ENCODE measurements at regions not wholly inside any gene's neighbourhood (a gene's known extent, or its start where the extent isn't known, plus 50 kb on each side); places are given as distances from the start of the nearest gene placed in this dataset.

DNA sequence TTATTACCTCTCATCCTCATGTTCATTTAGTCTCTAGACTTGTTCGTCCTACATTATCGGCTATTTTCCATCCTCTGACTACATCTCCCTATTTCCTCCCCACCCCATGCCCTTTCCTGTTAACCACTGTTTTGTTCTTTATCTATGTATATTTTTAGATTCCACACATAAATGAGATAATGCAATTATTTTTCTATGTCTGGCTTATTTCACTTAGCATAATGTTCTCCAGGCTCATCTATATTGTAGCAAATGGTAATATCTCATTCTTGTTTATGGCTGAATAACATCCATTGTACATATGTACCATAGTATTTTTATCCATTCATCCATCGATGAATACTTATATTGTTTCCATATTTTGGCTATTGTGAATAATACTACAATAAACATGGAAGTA lies 84.6 kb upstream of the PTPRR start:
- H3K27ac ChIP-seq, result no peak overlapping the region
- H3K27me3 ChIP-seq, result no peaks in the 10 kb centered on the region
- no peak for TF ChIP-seq POLR2A (IDR thresholded peaks at IDR 0.05)
- TF ChIP-seq, protein P1, sequence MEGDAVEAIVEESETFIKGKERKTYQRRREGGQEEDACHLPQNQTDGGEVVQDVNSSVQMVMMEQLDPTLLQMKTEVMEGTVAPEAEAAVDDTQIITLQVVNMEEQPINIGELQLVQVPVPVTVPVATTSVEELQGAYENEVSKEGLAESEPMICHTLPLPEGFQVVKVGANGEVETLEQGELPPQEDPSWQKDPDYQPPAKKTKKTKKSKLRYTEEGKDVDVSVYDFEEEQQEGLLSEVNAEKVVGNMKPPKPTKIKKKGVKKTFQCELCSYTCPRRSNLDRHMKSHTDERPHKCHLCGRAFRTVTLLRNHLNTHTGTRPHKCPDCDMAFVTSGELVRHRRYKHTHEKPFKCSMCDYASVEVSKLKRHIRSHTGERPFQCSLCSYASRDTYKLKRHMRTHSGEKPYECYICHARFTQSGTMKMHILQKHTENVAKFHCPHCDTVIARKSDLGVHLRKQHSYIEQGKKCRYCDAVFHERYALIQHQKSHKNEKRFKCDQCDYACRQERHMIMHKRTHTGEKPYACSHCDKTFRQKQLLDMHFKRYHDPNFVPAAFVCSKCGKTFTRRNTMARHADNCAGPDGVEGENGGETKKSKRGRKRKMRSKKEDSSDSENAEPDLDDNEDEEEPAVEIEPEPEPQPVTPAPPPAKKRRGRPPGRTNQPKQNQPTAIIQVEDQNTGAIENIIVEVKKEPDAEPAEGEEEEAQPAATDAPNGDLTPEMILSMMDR (IDR thresholded peaks at IDR 0.05), result no peak
- WGBS (ENCODE audit: insufficient coverage, low coverage, low lambda C conversion rate, missing lambda C conversion rate), result 68% methylated on average over 3 of the region's 3 CpGs
- no peaks in the 10 kb centered on the region for H3K4me1 ChIP-seq
- ATAC-seq (no peak), DNase-seq (no peak)
- intact Hi-C loops (cut with DNase I), result no loop called here
- no peak overlapping the region for H3K4me3 ChIP-seq
- no peaks in the 10 kb centered on the region for H3K36me3 ChIP-seq
- H3K9me3 ChIP-seq, result no peaks in the 10 kb centered on the region

DNA sequence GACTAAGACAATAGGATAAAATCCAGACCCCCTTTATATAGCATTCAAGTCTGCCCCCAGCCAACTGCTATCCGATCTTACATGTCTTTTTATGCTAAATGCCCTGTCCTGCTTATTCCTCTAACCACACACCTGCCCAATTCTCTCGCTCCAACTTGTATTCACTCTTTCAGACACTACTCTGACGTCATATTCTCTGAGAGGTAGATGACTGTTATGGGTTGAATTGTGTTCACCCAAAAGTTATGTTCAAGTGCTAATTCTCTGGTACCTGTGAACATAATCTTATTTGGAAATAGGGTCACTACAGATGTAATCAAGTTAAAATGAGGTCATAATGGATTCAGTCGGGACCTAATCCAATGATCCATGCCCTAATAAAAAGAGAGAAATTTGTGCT lies 84.0 kb upstream of the PTPRR start:
- Histone ChIP-seq H3K27me3 (no peaks in the 10 kb centered on the region), H3K36me3 (no peaks in the 10 kb centered on the region), H3K27ac (no peak overlapping the region), H3K4me3 (no peak overlapping the region), H3K4me1 (no peaks in the 10 kb centered on the region), H3K9me3 (no peaks in the 10 kb centered on the region)
- 63% methylated on average over 4 of the region's 4 CpGs for WGBS (ENCODE audit: insufficient coverage, low coverage, low lambda C conversion rate, missing lambda C conversion rate)
- intact Hi-C loops (cut with DNase I), result no loop called here
- DNase-seq (no peak), ATAC-seq (no peak)
- TF ChIP-seq, protein P1 (IDR thresholded peaks at IDR 0.05), result no peak
- TF ChIP-seq POLR2A (IDR thresholded peaks at IDR 0.05), result no peak

DNA sequence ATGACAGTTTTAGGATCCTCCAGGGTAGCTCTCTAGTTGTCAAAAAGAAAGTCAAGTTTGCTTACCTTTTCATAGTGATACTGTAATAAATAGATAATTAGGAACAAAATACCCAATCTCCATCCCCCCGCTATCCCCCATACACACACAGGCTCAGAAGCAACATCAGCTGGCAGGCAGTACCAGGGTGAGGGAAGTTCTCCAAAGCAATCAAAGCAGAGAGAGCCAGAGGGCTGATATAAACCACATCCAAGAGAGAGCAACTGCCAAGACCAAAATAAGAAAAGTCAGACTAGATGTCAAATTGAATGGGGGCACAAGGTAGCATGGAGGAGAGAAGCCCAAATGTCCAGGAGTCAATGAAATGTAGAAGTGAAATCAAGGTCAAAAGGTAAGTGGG lies 80.2 kb upstream of the PTPRR start:
- no peak for TF ChIP-seq POLR2A (IDR thresholded peaks at IDR 0.05)
- TF ChIP-seq, protein P1 (IDR thresholded peaks at IDR 0.05), result no peak
- no peak overlapping the region for H3K27ac ChIP-seq
- 91% methylated on average over 1 of the region's 1 CpG for WGBS (ENCODE audit: insufficient coverage, low coverage, low lambda C conversion rate, missing lambda C conversion rate)
- H3K9me3 ChIP-seq, result no peaks in the 10 kb centered on the region
- no peak overlapping the region for H3K4me3 ChIP-seq
- H3K27me3 ChIP-seq, result no peaks in the 10 kb centered on the region
- DNase-seq (no peak), ATAC-seq (no peak)
- no peaks in the 10 kb centered on the region for H3K36me3 ChIP-seq
- intact Hi-C loops (cut with DNase I), result no loop called here
- no peaks in the 10 kb centered on the region for H3K4me1 ChIP-seq

DNA sequence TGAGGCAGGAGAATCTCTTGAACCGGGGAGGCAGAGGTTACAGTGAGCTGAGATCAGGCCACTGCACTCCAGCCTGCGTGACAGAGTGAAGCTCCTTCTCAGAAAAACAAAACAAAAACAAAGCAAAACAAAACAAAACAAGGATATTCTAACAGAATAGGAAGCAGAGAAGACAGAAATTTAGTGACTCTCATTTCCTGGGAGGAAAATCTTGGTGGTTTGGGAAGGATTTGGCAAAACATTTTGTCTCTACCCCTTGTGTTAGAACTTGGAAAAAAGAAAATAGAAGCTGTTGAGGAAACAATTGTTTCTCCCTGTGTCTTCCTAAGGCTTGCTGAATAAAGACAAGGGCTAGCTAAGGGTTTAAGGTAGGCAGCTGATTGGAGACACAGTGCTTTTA lies 79.7 kb upstream of the PTPRR start:
- DNase-seq (no peak), ATAC-seq (no peak)
- Histone ChIP-seq H3K4me3 (no peak overlapping the region), H3K9me3 (no peaks in the 10 kb centered on the region), H3K27ac (no peak overlapping the region), H3K36me3 (no peaks in the 10 kb centered on the region), H3K4me1 (no peaks in the 10 kb centered on the region), H3K27me3 (no peaks in the 10 kb centered on the region)
- TF ChIP-seq POLR2A (IDR thresholded peaks at IDR 0.05), result no peak
- TF ChIP-seq, protein P1 (IDR thresholded peaks at IDR 0.05), result no peak
- intact Hi-C loops (cut with DNase I), result no loop called here
- WGBS (ENCODE audit: insufficient coverage, low coverage, low lambda C conversion rate, missing lambda C conversion rate), result 50% methylated on average over 1 of the region's 2 CpGs

DNA sequence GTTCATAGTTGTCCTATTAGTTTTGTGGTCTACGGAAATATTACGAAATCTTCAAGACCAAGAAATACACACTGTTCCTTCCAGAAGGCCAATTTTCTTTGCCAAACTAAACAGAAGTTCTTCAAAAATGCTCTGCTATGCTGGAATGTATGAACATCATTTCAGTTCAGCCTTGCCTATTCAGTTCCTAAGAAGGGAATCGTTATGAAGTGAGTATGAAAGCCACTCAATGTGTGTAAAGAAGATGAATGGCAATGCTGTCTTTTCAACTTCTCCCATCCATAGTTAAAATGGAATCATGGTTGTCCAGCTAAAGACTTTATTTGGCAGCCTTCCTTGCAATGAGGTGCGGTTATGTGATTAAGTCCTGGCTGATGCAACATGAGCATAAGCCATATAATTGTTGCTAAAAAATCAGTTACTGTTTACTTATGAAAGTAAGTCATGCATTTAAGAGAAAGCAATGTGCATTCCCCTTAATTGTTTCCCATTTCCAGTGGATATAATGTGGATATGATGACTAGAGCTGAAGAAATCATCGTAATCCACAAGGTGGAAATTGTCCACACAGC lies 73.8 kb upstream of the PTPRR start:
- ATAC-seq, result no peak

More for the DNA sequence above, 73.8 kb upstream of the PTPRR start:
- TF ChIP-seq, protein P1 (IDR thresholded peaks at IDR 0.05), result no peak
- TF ChIP-seq POLR2A (IDR thresholded peaks at IDR 0.05), result no peak
- 67% methylated on average over 4 of the region's 5 CpGs for WGBS (ENCODE audit: insufficient coverage, low coverage, low lambda C conversion rate, missing lambda C conversion rate)
- no peak overlapping the region for H3K27ac ChIP-seq
- no peak overlapping the region for H3K4me3 ChIP-seq
- no peaks in the 10 kb centered on the region for H3K27me3 ChIP-seq
- H3K9me3 ChIP-seq, result no peaks in the 10 kb centered on the region
- H3K4me1 ChIP-seq, result no peaks in the 10 kb centered on the region
- H3K36me3 ChIP-seq, result no peaks in the 10 kb centered on the region
- DNase-seq, result no peak
- intact Hi-C loops (cut with DNase I), result no loop called here
